NB4 (cell line): ENCODE measurements at regions not wholly inside any gene's neighbourhood (a gene's known extent, or its start where the extent isn't known, plus 50 kb on each side); places are given as distances from the start of the nearest gene placed in this dataset.

Experiments used
- POLR2A ChIP-seq: IDR thresholded peaks from 2 replicates; pipeline ENCODE4 v1.6.1; 2011; ENCODE audit warnings: mild to moderate bottlenecking; ENCODE audit not compliant: insufficient read length; ENCODE audit errors: extremely low read depth
- TF ChIP-seq, protein P1 (sequence below): IDR thresholded peaks from one replicate; pipeline ENCODE4 v1.5.1; 2012; ENCODE audit warnings: low read depth, low read length
- TF ChIP-seq, protein P2 (sequence below): IDR thresholded peaks from 2 replicates; pipeline ENCODE4 v1.6.1; 2011; ENCODE audit warnings: low read depth, low read length

DNA sequence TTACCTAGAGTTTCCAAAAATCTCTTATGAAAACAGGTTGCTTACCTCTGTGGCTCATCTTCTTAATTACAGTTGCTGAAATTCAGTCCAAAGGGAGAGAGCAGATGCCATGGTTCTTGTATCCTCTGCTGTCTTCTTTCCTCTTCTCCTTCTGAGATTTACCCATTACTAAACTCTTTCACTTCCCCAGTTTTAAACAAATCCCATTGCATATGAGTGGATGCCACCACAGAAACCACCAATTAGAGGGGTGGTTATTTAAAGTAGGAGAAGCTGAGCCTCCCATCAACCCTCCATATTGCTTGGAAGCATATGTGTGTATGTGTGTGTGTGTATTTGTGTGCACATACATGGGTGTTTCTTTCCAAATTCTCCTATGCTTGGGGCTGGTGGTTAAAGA lies 128.5 kb upstream of the KCNK1 start:
- TF ChIP-seq, protein P1, sequence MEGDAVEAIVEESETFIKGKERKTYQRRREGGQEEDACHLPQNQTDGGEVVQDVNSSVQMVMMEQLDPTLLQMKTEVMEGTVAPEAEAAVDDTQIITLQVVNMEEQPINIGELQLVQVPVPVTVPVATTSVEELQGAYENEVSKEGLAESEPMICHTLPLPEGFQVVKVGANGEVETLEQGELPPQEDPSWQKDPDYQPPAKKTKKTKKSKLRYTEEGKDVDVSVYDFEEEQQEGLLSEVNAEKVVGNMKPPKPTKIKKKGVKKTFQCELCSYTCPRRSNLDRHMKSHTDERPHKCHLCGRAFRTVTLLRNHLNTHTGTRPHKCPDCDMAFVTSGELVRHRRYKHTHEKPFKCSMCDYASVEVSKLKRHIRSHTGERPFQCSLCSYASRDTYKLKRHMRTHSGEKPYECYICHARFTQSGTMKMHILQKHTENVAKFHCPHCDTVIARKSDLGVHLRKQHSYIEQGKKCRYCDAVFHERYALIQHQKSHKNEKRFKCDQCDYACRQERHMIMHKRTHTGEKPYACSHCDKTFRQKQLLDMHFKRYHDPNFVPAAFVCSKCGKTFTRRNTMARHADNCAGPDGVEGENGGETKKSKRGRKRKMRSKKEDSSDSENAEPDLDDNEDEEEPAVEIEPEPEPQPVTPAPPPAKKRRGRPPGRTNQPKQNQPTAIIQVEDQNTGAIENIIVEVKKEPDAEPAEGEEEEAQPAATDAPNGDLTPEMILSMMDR, result no peak
- TF ChIP-seq POLR2A, result no peak
- TF ChIP-seq, protein P2, sequence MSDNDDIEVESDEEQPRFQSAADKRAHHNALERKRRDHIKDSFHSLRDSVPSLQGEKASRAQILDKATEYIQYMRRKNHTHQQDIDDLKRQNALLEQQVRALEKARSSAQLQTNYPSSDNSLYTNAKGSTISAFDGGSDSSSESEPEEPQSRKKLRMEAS, result no peak
